Lung (tissue), 11 donors: ENCODE measurements at regions not wholly inside any gene's neighbourhood (a gene's known extent, or its start where the extent isn't known, plus 50 kb on each side); places are given as distances from the start of the nearest gene placed in this dataset.

ENCODE experiments used
- ATAC-seq: fragments of 200-7000 bp; cut with Tn5 transposase; one replicate; pipeline ENCODE4 v1.9.1; 2020; ENCODE audit warnings: moderate number of reproducible peaks; ENCODE audit not compliant: insufficient read depth, low FRiP score
- DNase-seq, 3 donors: peaks; one replicate each; pipeline ENCODE4 v3.0.0-alpha.2; 2013 to 2017
- H3K27ac ChIP-seq, 2 donors: one replicate each; pipeline ENCODE4 v1.5.1; 2013; ENCODE audit warnings: mild to moderate bottlenecking in 2 of 2, moderate library complexity in 2 of 2, control low read depth in 1 of 2, inconsistent platforms in 1 of 2, low read depth in 1 of 2, low read length in 1 of 2
- H3K27me3 ChIP-seq, 3 donors: one replicate each; pipeline ENCODE4 v1.5.1; 2013; ENCODE audit warnings: low read length in 2 of 3; ENCODE audit not compliant: control insufficient read depth in 3 of 3, insufficient read depth in 3 of 3
- H3K36me3 ChIP-seq, 4 donors: one replicate each; pipeline ENCODE4 v1.5.1; 2013; ENCODE audit warnings: low read length in 4 of 4, mild to moderate bottlenecking in 1 of 4, moderate library complexity in 1 of 4; ENCODE audit not compliant: control insufficient read depth in 4 of 4, insufficient read depth in 4 of 4
- H3K4me1 ChIP-seq, 5 donors: one replicate each; pipeline ENCODE4 v1.5.1; 2013; ENCODE audit warnings: low read length in 5 of 5, mild to moderate bottlenecking in 2 of 5, moderate library complexity in 1 of 5; ENCODE audit not compliant: control insufficient read depth in 5 of 5, insufficient read depth in 5 of 5
- H3K4me3 ChIP-seq: one replicate; pipeline ENCODE4 v1.5.1; 2013; ENCODE audit warnings: mild to moderate bottlenecking, control low read depth, moderate library complexity
- H3K9ac ChIP-seq, 2 donors: one replicate each; pipeline ENCODE4 v1.5.1; 2013; ENCODE audit warnings: low read length in 2 of 2, control low read depth in 1 of 2; ENCODE audit not compliant: insufficient read depth in 1 of 2
- H3K9me3 ChIP-seq, 4 donors: one replicate each; pipeline ENCODE4 v1.5.1; 2013; ENCODE audit warnings: low read length in 3 of 4, mild to moderate bottlenecking in 1 of 4, moderate library complexity in 1 of 4; ENCODE audit not compliant: control insufficient read depth in 4 of 4, insufficient read depth in 3 of 4
- WGBS, 2 donors: extraction: QIAGEN DNeasy Blood & Tissue Kit; methylation state at CpG; one replicate each; pipeline ENCODE4 v1.1.7; 2013; 5-methylcytosine and 5-hydroxymethylcytosine counted together
- TF ChIP-seq, protein P1 (sequence below): IDR thresholded peaks from 2 replicates; pipeline ENCODE4 v1.5.1; 2012; ENCODE audit warnings: mild to moderate bottlenecking; ENCODE audit errors: control extremely low read depth, extremely low read depth
- donor health status: control.
- donor health status: control.
- donor health status: Bipolar disorder and iron deficiency.
- donor health status: healthy.
- donor health status: DM: yes; HTN: yes; CAD: no.

DNA sequence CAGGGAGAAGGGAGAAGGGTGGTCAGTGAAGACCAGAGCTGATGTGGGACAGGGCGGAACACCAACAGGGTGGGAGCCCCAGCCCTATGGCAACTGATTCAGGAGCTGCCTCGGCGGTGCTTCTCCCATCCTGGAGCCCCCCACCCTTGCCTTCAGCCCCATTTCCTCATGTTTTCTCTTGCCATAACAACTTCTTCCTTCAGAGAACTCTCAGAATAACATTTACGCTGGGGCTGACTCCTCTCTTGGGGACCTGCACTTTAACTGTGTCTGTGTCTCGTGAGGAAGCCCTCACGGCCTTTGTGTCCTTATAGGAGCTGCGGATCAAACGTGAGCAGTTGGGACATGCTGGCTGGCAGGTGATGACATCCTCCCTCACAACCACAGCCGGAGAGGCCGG lies 116.4 kb upstream of the SNTG2 start:
- H3K36me3 ChIP-seq: no peaks in the 10 kb centered on the region
- H3K9ac ChIP-seq: no peak overlapping the region
- no peaks in the 10 kb centered on the region for H3K9me3 ChIP-seq
- TF ChIP-seq, protein P1, sequence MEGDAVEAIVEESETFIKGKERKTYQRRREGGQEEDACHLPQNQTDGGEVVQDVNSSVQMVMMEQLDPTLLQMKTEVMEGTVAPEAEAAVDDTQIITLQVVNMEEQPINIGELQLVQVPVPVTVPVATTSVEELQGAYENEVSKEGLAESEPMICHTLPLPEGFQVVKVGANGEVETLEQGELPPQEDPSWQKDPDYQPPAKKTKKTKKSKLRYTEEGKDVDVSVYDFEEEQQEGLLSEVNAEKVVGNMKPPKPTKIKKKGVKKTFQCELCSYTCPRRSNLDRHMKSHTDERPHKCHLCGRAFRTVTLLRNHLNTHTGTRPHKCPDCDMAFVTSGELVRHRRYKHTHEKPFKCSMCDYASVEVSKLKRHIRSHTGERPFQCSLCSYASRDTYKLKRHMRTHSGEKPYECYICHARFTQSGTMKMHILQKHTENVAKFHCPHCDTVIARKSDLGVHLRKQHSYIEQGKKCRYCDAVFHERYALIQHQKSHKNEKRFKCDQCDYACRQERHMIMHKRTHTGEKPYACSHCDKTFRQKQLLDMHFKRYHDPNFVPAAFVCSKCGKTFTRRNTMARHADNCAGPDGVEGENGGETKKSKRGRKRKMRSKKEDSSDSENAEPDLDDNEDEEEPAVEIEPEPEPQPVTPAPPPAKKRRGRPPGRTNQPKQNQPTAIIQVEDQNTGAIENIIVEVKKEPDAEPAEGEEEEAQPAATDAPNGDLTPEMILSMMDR: no peak
- ATAC-seq (no peak), DNase-seq (no peak)
- 81 to 88% methylated on average over 10 of the region's 10 CpGs for WGBS, 2 donors
- H3K27ac ChIP-seq: no peak overlapping the region
- H3K27me3 ChIP-seq: no peaks in the 10 kb centered on the region
- no peak overlapping the region for H3K4me3 ChIP-seq
- H3K4me1 ChIP-seq: peaks cover 0 to 29% (median 10%) of the 10 kb centered on the region in 5 donors

- 45 to 72% methylated on average over 5 of the region's 5 CpGs for WGBS, 2 donors
- Histone ChIP-seq H3K27me3 (no peaks in the 10 kb centered on the region), H3K9me3 (peaks cover 0 to 3% (median 0%) of the 10 kb centered on the region in 4 donors), H3K9ac (no peak overlapping the region), H3K4me1 (peaks cover 0 to 29% (median 10%) of the 10 kb centered on the region in 5 donors), H3K27ac (no peak overlapping the region), H3K4me3 (no peak overlapping the region), H3K36me3 (no peaks in the 10 kb centered on the region)
- DNase-seq (no peak), ATAC-seq (no peak)
- TF ChIP-seq, protein P1: no peak
Measured at GRCh38 chr2:833180-833579, 117.5 kb upstream of the SNTG2 start.

DNA sequence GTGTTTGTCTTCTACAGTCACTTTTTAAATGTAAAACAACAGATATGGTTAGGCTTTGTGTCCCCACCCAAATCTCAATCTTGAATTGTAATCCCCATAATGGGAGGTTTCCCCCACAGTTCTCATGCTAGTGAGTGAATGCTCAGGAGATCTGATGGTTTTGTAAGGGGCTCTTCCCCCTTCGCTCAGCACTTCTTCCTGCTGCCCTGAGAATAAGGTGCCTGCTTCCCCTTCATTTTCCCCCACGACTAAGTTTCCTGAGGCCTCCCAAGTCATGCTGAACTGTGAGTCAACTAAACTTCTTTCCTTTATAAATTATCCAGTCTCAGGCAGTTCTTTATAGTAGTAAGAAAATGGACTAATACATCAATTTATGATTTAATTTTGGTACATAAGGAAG lies 118.0 kb upstream of the SNTG2 start:
- H3K36me3 ChIP-seq: no peaks in the 10 kb centered on the region

More for the DNA sequence above, 118.0 kb upstream of the SNTG2 start:
- H3K4me1 ChIP-seq: peaks cover 0 to 29% (median 10%) of the 10 kb centered on the region in 5 donors
- ATAC-seq: no peak
- H3K9ac ChIP-seq: no peak overlapping the region
- H3K27me3 ChIP-seq: no peaks in the 10 kb centered on the region
- peaks cover 0 to 3% (median 0%) of the 10 kb centered on the region in 4 donors for H3K9me3 ChIP-seq
- no peak overlapping the region for H3K27ac ChIP-seq
- WGBS, 2 donors: 40 to 71% methylated on average over 2 of the region's 2 CpGs
- TF ChIP-seq, protein P1: no peak
- DNase-seq: no peak
- no peak overlapping the region for H3K4me3 ChIP-seq
